ENCODE measurements at regions not wholly inside any gene's neighbourhood (a gene's known extent, or its start where the extent isn't known, plus 50 kb on each side); places are given as distances from the start of the nearest gene placed in this dataset.

GRCh38 chr2:104539649-104540048, 314.3 kb upstream of the POU3F3 start:
- peaks cover 3% of the 10 kb centered on the region; the same call in 1 of the 2 replicates for H3K27me3 ChIP-seq (ENCODE audit: low read depth)
- H3K9me3 ChIP-seq = no peaks in the 10 kb centered on the region
- no peak overlapping the region for H3K4me3 ChIP-seq
- H3K36me3 ChIP-seq (replicated peaks) = no peaks in the 10 kb centered on the region
- H3K4me1 ChIP-seq = no peaks in the 10 kb centered on the region
- DNase-seq (ENCODE audit: low spot score in 2 of 2) = no peak
- in situ Hi-C loops (cut with MboI; ENCODE audit: low sequenced_read_pairs) = no loop called here

GRCh38 chr2:104545055-104545454, 308.9 kb upstream of the POU3F3 start:
- no peaks in the 10 kb centered on the region for H3K9me3 ChIP-seq
- in situ Hi-C loops (cut with MboI; ENCODE audit: low sequenced_read_pairs) = no loop called here
- no peak for DNase-seq (ENCODE audit: low spot score in 2 of 2)
- H3K4me1 ChIP-seq = no peaks in the 10 kb centered on the region
- H3K36me3 ChIP-seq (replicated peaks) = no peaks in the 10 kb centered on the region
- no peak overlapping the region for H3K4me3 ChIP-seq
- no peaks in the 10 kb centered on the region for H3K27me3 ChIP-seq (ENCODE audit: low read depth)

DNA sequence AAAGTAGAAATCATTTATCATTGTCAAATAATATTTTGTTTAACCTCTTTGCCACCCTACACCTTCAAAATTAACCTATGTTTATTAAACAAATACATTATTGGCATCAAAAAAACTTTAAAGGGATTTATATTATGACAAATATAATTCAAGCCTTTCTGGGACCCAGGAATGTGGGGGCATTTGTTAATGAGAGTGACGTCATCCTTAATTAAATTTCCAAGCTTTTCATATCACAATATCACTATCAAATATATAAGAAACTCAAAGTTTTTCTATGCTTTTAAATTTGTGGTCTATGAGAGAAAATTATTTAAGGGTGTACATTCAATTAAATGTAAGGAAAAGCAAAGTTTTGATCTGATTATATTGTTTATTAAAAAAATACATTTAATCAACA, 307.4 kb upstream of the POU3F3 start:
- no peak for DNase-seq (ENCODE audit: low spot score in 2 of 2)
- no peaks in the 10 kb centered on the region for H3K27me3 ChIP-seq (ENCODE audit: low read depth)
- H3K36me3 ChIP-seq (replicated peaks) = no peaks in the 10 kb centered on the region
- H3K9me3 ChIP-seq = no peaks in the 10 kb centered on the region
- no peak overlapping the region for H3K4me3 ChIP-seq
- H3K4me1 ChIP-seq = no peaks in the 10 kb centered on the region
- in situ Hi-C loops (cut with MboI; ENCODE audit: low sequenced_read_pairs) = no loop called here

DNA sequence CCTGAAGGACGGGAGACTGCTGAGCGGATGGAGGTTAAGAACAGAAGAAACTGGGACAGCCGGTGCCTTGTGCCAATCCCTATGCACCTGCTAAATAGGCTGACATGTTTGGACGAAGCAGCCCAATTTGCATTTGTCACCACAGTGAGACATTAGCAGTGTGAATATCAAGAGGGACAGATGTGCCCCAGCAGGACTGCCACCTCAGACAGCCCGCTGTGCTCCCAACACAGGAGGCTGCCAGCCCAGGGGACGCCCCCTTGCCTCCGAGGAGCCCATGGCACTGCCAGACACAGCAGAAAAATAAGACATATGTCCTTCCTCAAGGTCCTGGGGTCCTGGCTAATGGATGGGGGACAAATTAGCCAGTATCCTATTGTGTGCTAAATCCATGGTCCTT, 306.7 kb upstream of the POU3F3 start:
- no peak for DNase-seq (ENCODE audit: low spot score in 2 of 2)
- H3K36me3 ChIP-seq (replicated peaks) = no peaks in the 10 kb centered on the region
- H3K9me3 ChIP-seq = no peaks in the 10 kb centered on the region
- H3K4me1 ChIP-seq = no peaks in the 10 kb centered on the region
- in situ Hi-C loops (cut with MboI; ENCODE audit: low sequenced_read_pairs) = no loop called here
- no peak overlapping the region for H3K4me3 ChIP-seq
- no peaks in the 10 kb centered on the region for H3K27me3 ChIP-seq (ENCODE audit: low read depth)

DNA sequence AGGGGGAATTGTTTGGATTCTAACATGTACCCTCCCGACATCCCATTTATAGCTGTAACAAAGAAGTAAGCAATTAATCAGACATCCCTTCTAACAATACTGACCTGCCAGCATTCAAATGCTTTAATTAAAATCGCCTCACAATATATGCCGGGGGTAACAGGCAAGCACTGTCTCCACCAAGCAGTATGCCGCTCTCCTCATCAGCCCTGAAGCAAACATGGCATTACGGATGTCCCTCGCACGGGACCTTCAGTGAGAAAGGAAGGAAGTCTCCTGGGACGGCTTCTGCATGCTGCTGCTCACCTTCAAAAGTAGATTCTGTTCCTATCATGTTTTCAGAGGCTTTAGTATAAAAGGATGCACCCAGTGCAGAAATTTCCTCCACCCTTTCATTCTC, 292.7 kb upstream of the POU3F3 start:
- H3K27me3 ChIP-seq (ENCODE audit: low read depth) = 0 out of 2 replicates have a peak, but pooled peaks cover 3% of the 10 kb centered on the region

DNA sequence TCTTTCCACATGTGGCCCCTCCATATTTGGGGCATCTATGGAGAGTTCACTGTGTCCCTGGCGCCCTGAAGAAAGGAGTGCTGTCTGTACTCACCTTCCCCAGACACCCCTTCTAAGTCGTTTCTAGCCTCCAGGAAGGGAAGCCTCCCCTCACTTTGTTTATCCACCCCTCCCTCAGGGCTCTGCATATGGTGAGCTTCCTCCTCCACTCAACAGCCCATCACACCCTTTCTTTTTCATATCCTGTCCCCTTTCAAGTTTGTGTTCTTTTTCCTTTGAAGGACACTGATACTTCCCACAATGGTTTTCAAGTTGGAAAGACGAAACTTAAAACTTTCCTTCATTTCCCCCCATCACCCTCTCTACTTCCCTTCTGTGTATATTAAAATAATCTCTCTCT, 291.4 kb upstream of the POU3F3 start:
- H3K27me3 ChIP-seq (ENCODE audit: low read depth) = 0 out of 2 replicates have a peak, but pooled peaks cover 3% of the 10 kb centered on the region
- H3K4me3 ChIP-seq = no peak overlapping the region
- no peaks in the 10 kb centered on the region for H3K4me1 ChIP-seq
- H3K9me3 ChIP-seq = no peaks in the 10 kb centered on the region
- no peaks in the 10 kb centered on the region for H3K36me3 ChIP-seq (replicated peaks)
- in situ Hi-C loops (cut with MboI; ENCODE audit: low sequenced_read_pairs) = no loop called here
- no peak for DNase-seq (ENCODE audit: low spot score in 2 of 2)

More for the DNA sequence above, 292.7 kb upstream of the POU3F3 start:
- H3K4me1 ChIP-seq = no peaks in the 10 kb centered on the region
- no peak overlapping the region for H3K4me3 ChIP-seq
- H3K9me3 ChIP-seq = no peaks in the 10 kb centered on the region
- in situ Hi-C loops (cut with MboI; ENCODE audit: low sequenced_read_pairs) = no loop called here
- no peaks in the 10 kb centered on the region for H3K36me3 ChIP-seq (replicated peaks)
- no peak for DNase-seq (ENCODE audit: low spot score in 2 of 2)

- Histone ChIP-seq H3K27me3 (ENCODE audit: low read depth) (0 out of 2 replicates have a peak, but pooled peaks cover 3% of the 10 kb centered on the region), H3K4me1 (no peaks in the 10 kb centered on the region), H3K9me3 (no peaks in the 10 kb centered on the region), H3K4me3 (no peak overlapping the region), H3K36me3 (replicated peaks) (no peaks in the 10 kb centered on the region)
- in situ Hi-C loops (cut with MboI; ENCODE audit: low sequenced_read_pairs) = no loop called here
- no peak for DNase-seq (ENCODE audit: low spot score in 2 of 2)
Measured at GRCh38 chr2:104563398-104563996, 290.4 kb upstream of the POU3F3 start.

- no peaks in the 10 kb centered on the region for H3K36me3 ChIP-seq (replicated peaks)
- no peak overlapping the region for H3K4me3 ChIP-seq
- no peaks in the 10 kb centered on the region for H3K4me1 ChIP-seq
- no peak for DNase-seq (ENCODE audit: low spot score in 2 of 2)
- in situ Hi-C loops (cut with MboI; ENCODE audit: low sequenced_read_pairs) = no loop called here
- no peaks in the 10 kb centered on the region for H3K27me3 ChIP-seq (ENCODE audit: low read depth)
- no peaks in the 10 kb centered on the region for H3K9me3 ChIP-seq
Measured at GRCh38 chr2:104568247-104568646, 285.7 kb upstream of the POU3F3 start.

DNA sequence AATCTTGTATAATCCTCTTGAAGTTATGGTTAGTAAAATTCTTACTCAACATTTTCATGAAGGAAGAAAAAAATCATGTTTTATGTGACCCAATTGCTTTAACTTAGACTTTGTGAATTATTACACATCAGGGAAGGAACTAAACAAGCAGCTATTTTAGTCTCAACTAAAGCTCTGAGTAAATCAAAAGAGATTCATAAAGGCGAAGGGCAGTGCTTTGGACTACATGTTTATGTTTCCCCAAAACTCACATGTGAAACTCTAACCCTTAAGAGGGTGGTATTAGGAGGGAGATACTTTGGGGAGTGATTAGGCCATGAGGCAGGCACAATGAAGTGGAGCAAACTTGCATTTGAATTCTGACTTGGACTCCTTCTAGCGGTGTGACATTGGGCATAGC, 283.7 kb upstream of the POU3F3 start:
- no peaks in the 10 kb centered on the region for H3K27me3 ChIP-seq (ENCODE audit: low read depth)
- H3K4me3 ChIP-seq = no peak overlapping the region
- in situ Hi-C loops (cut with MboI; ENCODE audit: low sequenced_read_pairs) = no loop called here
- H3K36me3 ChIP-seq (replicated peaks) = no peaks in the 10 kb centered on the region
- H3K4me1 ChIP-seq = no peaks in the 10 kb centered on the region
- H3K9me3 ChIP-seq = no peaks in the 10 kb centered on the region
- DNase-seq (ENCODE audit: low spot score in 2 of 2) = no peak

DNA sequence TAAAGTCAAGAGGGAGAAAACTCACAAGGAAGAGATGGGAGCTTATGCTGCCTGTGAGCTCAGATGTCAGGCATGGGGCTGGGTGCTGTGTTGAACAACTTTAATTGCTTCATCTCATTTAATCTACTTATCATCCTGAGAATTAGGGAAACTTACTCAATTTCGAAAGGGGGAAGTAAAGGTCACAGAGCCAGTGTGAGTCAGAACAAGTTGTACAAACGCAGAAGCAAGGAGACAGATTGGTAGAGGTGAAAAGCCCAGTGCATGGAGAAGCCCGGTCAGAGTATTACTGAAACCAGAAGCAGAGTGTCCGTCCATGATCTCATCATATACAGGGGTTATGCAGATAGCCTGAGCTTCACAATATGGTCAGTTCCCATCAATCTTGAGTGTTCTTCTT, 281.1 kb upstream of the POU3F3 start:
- Histone ChIP-seq H3K27me3 (ENCODE audit: low read depth) (no peaks in the 10 kb centered on the region), H3K9me3 (no peaks in the 10 kb centered on the region), H3K4me1 (no peaks in the 10 kb centered on the region), H3K4me3 (no peak overlapping the region), H3K36me3 (replicated peaks) (no peaks in the 10 kb centered on the region)
- in situ Hi-C loops (cut with MboI; ENCODE audit: low sequenced_read_pairs) = no loop called here
- DNase-seq (ENCODE audit: low spot score in 2 of 2) = no peak

- in situ Hi-C loops (cut with MboI; ENCODE audit: low sequenced_read_pairs) = no loop called here
Measured at GRCh38 chr2:104574367-104574766, 279.5 kb upstream of the POU3F3 start.

GRCh38 chr2:104577143-104577542, 276.8 kb upstream of the POU3F3 start:
- Histone ChIP-seq H3K36me3 (replicated peaks) (no peaks in the 10 kb centered on the region), H3K4me1 (no peaks in the 10 kb centered on the region), H3K4me3 (no peak overlapping the region), H3K27me3 (ENCODE audit: low read depth) (no peaks in the 10 kb centered on the region), H3K9me3 (no peaks in the 10 kb centered on the region)
- DNase-seq (ENCODE audit: low spot score in 2 of 2) = no peak
- in situ Hi-C loops (cut with MboI; ENCODE audit: low sequenced_read_pairs) = no loop called here

More at GRCh38 chr2:104574367-104574766, 279.5 kb upstream of the POU3F3 start:
- no peaks in the 10 kb centered on the region for H3K4me1 ChIP-seq
- H3K36me3 ChIP-seq (replicated peaks) = no peaks in the 10 kb centered on the region
- H3K9me3 ChIP-seq = no peaks in the 10 kb centered on the region
- DNase-seq (ENCODE audit: low spot score in 2 of 2) = no peak
- no peaks in the 10 kb centered on the region for H3K27me3 ChIP-seq (ENCODE audit: low read depth)
- no peak overlapping the region for H3K4me3 ChIP-seq

- in situ Hi-C loops (cut with MboI; ENCODE audit: low sequenced_read_pairs) = no loop called here
- H3K27me3 ChIP-seq (ENCODE audit: low read depth) = no peaks in the 10 kb centered on the region
Measured at GRCh38 chr2:104582471-104582870, 271.4 kb upstream of the POU3F3 start.

GRCh38 chr2:104583811-104584210, 270.1 kb upstream of the POU3F3 start:
- H3K27me3 ChIP-seq (ENCODE audit: low read depth) = no peaks in the 10 kb centered on the region
- no peaks in the 10 kb centered on the region for H3K9me3 ChIP-seq
- no peaks in the 10 kb centered on the region for H3K36me3 ChIP-seq (replicated peaks)
- no peak overlapping the region for H3K4me3 ChIP-seq
- in situ Hi-C loops (cut with MboI; ENCODE audit: low sequenced_read_pairs) = no loop called here
- no peaks in the 10 kb centered on the region for H3K4me1 ChIP-seq
- no peak for DNase-seq (ENCODE audit: low spot score in 2 of 2)

More at GRCh38 chr2:104582471-104582870, 271.4 kb upstream of the POU3F3 start:
- Histone ChIP-seq H3K4me1 (no peaks in the 10 kb centered on the region), H3K4me3 (no peak overlapping the region), H3K9me3 (no peaks in the 10 kb centered on the region), H3K36me3 (replicated peaks) (no peaks in the 10 kb centered on the region)
- DNase-seq (ENCODE audit: low spot score in 2 of 2) = no peak

- Histone ChIP-seq H3K27me3 (ENCODE audit: low read depth) (no peaks in the 10 kb centered on the region), H3K9me3 (no peaks in the 10 kb centered on the region), H3K36me3 (replicated peaks) (no peaks in the 10 kb centered on the region), H3K4me1 (no peaks in the 10 kb centered on the region), H3K4me3 (no peak overlapping the region)
- DNase-seq (ENCODE audit: low spot score in 2 of 2) = no peak
- in situ Hi-C loops (cut with MboI; ENCODE audit: low sequenced_read_pairs) = no loop called here
Measured at GRCh38 chr2:104584393-104584792, 269.5 kb upstream of the POU3F3 start.

Data from HAP-1 (cell line).